Neural progenitor cell (in vitro differentiated cells): ENCODE measurements at regions not wholly inside any gene's neighbourhood (a gene's known extent, or its start where the extent isn't known, plus 50 kb on each side); places are given as distances from the start of the nearest gene placed in this dataset.

Experiments used
- CTCF ChIP-seq: fragments of 200-600 bp; sonication (generic); IDR thresholded peaks from 2 replicates; pipeline ENCODE4 v1.5.1; 2017; ENCODE audit warnings: antibody characterized with exemption, mild to moderate bottlenecking
- EZH2 ChIP-seq: fragments of 200-600 bp; sonication (generic); IDR thresholded peaks from 2 replicates; pipeline ENCODE4 v1.6.1; 2017; ENCODE audit warnings: antibody characterized with exemption, mild to moderate bottlenecking, moderate library complexity

GRCh38 chr18:54440292-54440691 lies 82.6 kb downstream of the C18orf54 start:
- TF ChIP-seq CTCF, result no peak
- no peak for TF ChIP-seq EZH2
